ENCODE measurements at regions not wholly inside any gene's neighbourhood (a gene's known extent, or its start where the extent isn't known, plus 50 kb on each side); places are given as distances from the start of the nearest gene placed in this dataset.

DNA sequence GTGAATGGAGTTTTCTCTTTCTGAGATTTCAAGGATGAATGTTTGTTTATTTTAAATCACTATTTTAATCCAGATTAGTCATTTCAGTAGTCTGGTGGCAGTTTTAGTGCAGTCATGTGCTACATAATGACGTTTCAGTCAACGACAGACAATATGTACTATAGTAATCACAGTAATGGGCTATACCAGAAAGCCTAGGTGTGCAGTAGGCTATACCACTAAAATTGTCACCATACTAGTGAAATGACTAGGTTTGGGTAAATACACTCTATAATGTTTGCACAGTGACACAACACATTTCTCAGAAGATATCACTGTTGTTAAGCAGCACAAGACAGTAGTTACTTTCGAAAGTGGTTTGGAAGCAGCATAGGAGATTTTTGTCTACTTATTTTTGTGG lies 203.1 kb downstream of the ETNK1 start:
- TF ChIP-seq CTCF (IDR thresholded peaks at IDR 0.05) (no peak), POLR2A (IDR thresholded peaks at IDR 0.05) (no peak), POLR2AphosphoS5 (IDR thresholded peaks at IDR 0.05) (no peak)

Measured in breast epithelium (tissue), 3 donors.